OCI-LY7 (cell line): ENCODE measurements at regions not wholly inside any gene's neighbourhood (a gene's known extent, or its start where the extent isn't known, plus 50 kb on each side); places are given as distances from the start of the nearest gene placed in this dataset.

ENCODE experiments used
- EZH2phosphoT487 ChIP-seq: fragments of 200-600 bp; sonication (generic); IDR thresholded peaks from 2 replicates; pipeline ENCODE4 v1.6.1; 2018; ENCODE audit warnings: low read depth, borderline replicate concordance, mild to moderate bottlenecking, mixed run types, antibody characterized with exemption, low read length, moderate library complexity, mixed read lengths
- TF ChIP-seq, protein P1 (sequence below): fragments of 200-600 bp; sonication (generic); conservative IDR thresholded peaks from 2 replicates; pipeline ENCODE4 v1.5.1; 2014; ENCODE audit warnings: mild to moderate bottlenecking, antibody characterized with exemption, low read length, moderate library complexity, mixed read lengths

- TF ChIP-seq, protein P1, sequence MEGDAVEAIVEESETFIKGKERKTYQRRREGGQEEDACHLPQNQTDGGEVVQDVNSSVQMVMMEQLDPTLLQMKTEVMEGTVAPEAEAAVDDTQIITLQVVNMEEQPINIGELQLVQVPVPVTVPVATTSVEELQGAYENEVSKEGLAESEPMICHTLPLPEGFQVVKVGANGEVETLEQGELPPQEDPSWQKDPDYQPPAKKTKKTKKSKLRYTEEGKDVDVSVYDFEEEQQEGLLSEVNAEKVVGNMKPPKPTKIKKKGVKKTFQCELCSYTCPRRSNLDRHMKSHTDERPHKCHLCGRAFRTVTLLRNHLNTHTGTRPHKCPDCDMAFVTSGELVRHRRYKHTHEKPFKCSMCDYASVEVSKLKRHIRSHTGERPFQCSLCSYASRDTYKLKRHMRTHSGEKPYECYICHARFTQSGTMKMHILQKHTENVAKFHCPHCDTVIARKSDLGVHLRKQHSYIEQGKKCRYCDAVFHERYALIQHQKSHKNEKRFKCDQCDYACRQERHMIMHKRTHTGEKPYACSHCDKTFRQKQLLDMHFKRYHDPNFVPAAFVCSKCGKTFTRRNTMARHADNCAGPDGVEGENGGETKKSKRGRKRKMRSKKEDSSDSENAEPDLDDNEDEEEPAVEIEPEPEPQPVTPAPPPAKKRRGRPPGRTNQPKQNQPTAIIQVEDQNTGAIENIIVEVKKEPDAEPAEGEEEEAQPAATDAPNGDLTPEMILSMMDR: no peak
- TF ChIP-seq EZH2phosphoT487: no peak
Observed at GRCh38 chr2:153405196-153405595, 73.4 kb downstream of the RPRM start.
